SK-N-SH treated with all-trans-retinoic acid at 6 μM for 48 hours (cell line): ENCODE measurements at regions not wholly inside any gene's neighbourhood (a gene's known extent, or its start where the extent isn't known, plus 50 kb on each side); places are given as distances from the start of the nearest gene placed in this dataset.

Experiments used
- ARNTL ChIP-seq: fragments of 450-650 bp; formaldehyde crosslinking; IDR thresholded peaks from 2 replicates; pipeline ENCODE4 v1.5.0; 2020; ENCODE audit warnings: low read depth, mild to moderate bottlenecking, moderate library complexity, borderline replicate concordance
- BACH2 ChIP-seq: fragments of 250-450 bp; sonication (Bioruptor Pico); IDR thresholded peaks from 2 replicates; pipeline ENCODE4 v1.9.0; 2021; ENCODE audit warnings: mild to moderate bottlenecking, borderline replicate concordance
- ESRRG ChIP-seq: fragments of 250-450 bp; sonication (Bioruptor Pico); IDR thresholded peaks from 2 replicates; pipeline ENCODE4 v1.6.1; 2021; ENCODE audit warnings: mild to moderate bottlenecking
- ZC3H10 ChIP-seq: fragments of 250-450 bp; sonication (Bioruptor Pico); IDR thresholded peaks from 2 replicates; pipeline ENCODE4 v1.5.1; 2021; ENCODE audit warnings: mild to moderate bottlenecking, moderate library complexity
- ZNF565 ChIP-seq: fragments of 450-650 bp; formaldehyde crosslinking; conservative IDR thresholded peaks from 2 replicates; pipeline ENCODE4 v1.5.0; 2020; ENCODE audit warnings: low read depth, mild to moderate bottlenecking, moderate library complexity
- TF ChIP-seq, protein P1 (sequence below): fragments of 250-450 bp; sonication (Bioruptor Pico); IDR thresholded peaks from 2 replicates; pipeline ENCODE4 v1.5.1; 2021; ENCODE audit warnings: mild to moderate bottlenecking, moderate library complexity
- TF ChIP-seq, protein P2 (sequence below): fragments of 250-450 bp; sonication (Bioruptor Pico); IDR thresholded peaks from 2 replicates; pipeline ENCODE4 v1.8.0; 2020; ENCODE audit warnings: mild to moderate bottlenecking, moderate library complexity, borderline replicate concordance

DNA sequence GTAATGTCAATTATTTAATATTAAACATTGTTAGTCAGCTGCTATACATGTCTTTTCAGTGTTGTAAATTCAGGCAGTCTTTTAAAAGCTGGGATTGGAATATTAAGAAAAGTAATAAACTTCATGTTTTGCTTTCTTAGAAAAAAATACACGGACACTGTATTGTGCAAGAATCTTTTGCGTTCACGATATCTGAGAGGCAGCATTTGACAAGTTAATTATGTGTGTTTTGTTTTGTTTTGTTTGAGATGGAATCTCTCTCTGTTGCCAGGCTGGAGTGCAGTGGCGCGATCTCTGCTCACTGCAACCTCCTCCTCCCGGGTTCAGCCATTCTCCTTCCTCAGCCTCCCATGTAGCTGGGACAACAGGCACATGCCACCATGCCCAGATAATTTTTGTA lies 1661.3 kb downstream of the HACE1 start:
- TF ChIP-seq, protein P1, sequence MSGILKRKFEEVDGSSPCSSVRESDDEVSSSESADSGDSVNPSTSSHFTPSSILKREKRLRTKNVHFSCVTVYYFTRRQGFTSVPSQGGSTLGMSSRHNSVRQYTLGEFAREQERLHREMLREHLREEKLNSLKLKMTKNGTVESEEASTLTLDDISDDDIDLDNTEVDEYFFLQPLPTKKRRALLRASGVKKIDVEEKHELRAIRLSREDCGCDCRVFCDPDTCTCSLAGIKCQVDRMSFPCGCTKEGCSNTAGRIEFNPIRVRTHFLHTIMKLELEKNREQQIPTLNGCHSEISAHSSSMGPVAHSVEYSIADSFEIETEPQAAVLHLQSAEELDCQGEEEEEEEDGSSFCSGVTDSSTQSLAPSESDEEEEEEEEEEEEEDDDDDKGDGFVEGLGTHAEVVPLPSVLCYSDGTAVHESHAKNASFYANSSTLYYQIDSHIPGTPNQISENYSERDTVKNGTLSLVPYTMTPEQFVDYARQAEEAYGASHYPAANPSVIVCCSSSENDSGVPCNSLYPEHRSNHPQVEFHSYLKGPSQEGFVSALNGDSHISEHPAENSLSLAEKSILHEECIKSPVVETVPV: no peak
- no peak for TF ChIP-seq ZC3H10 (CRISPR knock-in tag)
- TF ChIP-seq ZNF565: no peak
- TF ChIP-seq BACH2 (CRISPR knock-in tag): no peak
- TF ChIP-seq ARNTL (CRISPR knock-in tag): no peak
- TF ChIP-seq, protein P2, sequence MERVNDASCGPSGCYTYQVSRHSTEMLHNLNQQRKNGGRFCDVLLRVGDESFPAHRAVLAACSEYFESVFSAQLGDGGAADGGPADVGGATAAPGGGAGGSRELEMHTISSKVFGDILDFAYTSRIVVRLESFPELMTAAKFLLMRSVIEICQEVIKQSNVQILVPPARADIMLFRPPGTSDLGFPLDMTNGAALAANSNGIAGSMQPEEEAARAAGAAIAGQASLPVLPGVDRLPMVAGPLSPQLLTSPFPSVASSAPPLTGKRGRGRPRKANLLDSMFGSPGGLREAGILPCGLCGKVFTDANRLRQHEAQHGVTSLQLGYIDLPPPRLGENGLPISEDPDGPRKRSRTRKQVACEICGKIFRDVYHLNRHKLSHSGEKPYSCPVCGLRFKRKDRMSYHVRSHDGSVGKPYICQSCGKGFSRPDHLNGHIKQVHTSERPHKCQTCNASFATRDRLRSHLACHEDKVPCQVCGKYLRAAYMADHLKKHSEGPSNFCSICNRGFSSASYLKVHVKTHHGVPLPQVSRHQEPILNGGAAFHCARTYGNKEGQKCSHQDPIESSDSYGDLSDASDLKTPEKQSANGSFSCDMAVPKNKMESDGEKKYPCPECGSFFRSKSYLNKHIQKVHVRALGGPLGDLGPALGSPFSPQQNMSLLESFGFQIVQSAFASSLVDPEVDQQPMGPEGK (CRISPR knock-in tag): no peak
- TF ChIP-seq ESRRG (CRISPR knock-in tag): no peak
